ENCODE measurements at regions not wholly inside any gene's neighbourhood (a gene's known extent, or its start where the extent isn't known, plus 50 kb on each side); places are given as distances from the start of the nearest gene placed in this dataset.

- Histone ChIP-seq H3K27me3 (no peaks in the 10 kb centered on the region), H3K4me3 (no peak overlapping the region), H3K9me3 (replicated peaks in 1 of 3) (no peaks in the 10 kb centered on the region), H3K36me3 (replicated peaks in 1 of 2) (no peaks in the 10 kb centered on the region), H3K27ac (no peak overlapping the region), H3K4me1 (replicated peaks in 1 of 2) (no peaks in the 10 kb centered on the region)
- 52 to 80% (median 70%) methylated on average over 2 of the region's 2 CpGs for WGBS, 4 donors
- intact Hi-C loops (cut with DNase I) = no loop called here
- no peak for TF ChIP-seq POLR2A (IDR thresholded peaks at IDR 0.05)
- TF ChIP-seq, protein P1, sequence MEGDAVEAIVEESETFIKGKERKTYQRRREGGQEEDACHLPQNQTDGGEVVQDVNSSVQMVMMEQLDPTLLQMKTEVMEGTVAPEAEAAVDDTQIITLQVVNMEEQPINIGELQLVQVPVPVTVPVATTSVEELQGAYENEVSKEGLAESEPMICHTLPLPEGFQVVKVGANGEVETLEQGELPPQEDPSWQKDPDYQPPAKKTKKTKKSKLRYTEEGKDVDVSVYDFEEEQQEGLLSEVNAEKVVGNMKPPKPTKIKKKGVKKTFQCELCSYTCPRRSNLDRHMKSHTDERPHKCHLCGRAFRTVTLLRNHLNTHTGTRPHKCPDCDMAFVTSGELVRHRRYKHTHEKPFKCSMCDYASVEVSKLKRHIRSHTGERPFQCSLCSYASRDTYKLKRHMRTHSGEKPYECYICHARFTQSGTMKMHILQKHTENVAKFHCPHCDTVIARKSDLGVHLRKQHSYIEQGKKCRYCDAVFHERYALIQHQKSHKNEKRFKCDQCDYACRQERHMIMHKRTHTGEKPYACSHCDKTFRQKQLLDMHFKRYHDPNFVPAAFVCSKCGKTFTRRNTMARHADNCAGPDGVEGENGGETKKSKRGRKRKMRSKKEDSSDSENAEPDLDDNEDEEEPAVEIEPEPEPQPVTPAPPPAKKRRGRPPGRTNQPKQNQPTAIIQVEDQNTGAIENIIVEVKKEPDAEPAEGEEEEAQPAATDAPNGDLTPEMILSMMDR (IDR thresholded peaks at IDR 0.05) = no peak
- DNase-seq = no peak
Observed at GRCh38 chr4:24731448-24731847, 63.9 kb upstream of the SOD3 start.

GRCh38 chr4:24734511-24734910 lies 60.9 kb upstream of the SOD3 start:
- DNase-seq = no peak
- intact Hi-C loops (cut with DNase I) = no loop called here
- H3K27ac ChIP-seq = no peak overlapping the region
- H3K9me3 ChIP-seq (replicated peaks in 1 of 3) = no peaks in the 10 kb centered on the region
- H3K27me3 ChIP-seq = no peaks in the 10 kb centered on the region
- TF ChIP-seq, protein P1 (IDR thresholded peaks at IDR 0.05) = no peak
- no peak for TF ChIP-seq POLR2A (IDR thresholded peaks at IDR 0.05)
- no peaks in the 10 kb centered on the region for H3K4me1 ChIP-seq (replicated peaks in 1 of 2)
- 45 to 73% (median 61%) methylated on average over 1 of the region's 1 CpG for WGBS, 4 donors
- no peaks in the 10 kb centered on the region for H3K36me3 ChIP-seq (replicated peaks in 1 of 2)
- no peak overlapping the region for H3K4me3 ChIP-seq

DNA sequence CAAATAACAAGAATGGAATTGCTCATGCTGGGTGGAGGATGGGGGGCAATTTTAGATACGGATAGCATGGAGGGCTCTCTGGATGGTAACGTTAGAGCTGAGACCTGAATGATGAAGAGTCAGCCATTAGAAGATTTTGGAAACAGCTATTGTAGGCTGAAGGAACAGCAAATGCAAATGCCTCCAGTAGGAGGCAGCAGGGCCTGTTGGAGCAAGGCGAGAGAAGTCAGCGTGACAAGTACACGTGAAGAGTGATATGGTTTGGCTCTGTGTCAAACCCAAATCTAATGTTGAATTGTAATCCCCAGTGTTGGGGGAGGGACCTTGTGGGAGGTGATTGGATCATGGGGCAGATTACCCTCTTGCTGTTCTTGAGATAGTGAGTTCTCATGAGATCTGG lies 59.3 kb upstream of the SOD3 start:
- DNase-seq = peak in 1 of 7 donors; percentile 2
- intact Hi-C loops (cut with DNase I) = no loop called here

DNA sequence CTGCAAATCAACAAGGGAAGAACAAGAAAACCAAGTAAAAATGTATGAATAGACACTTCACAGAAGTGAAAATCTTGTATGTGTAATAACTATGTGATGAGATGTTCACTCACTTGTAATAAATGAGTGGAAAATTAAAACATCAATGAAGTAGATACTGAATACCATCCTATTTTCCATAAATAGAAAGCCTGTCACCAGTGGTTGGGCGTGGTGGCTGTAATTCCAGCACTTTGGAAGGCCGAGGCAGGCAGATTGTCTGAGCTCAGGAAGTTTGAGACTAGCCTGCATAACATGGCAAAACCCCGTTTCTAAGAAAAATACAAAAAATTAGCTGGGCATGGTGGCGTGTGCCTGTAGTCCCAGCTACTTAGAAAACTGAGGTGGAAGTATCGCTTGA lies 53.5 kb upstream of the SOD3 start:
- H3K27me3 ChIP-seq = no peaks in the 10 kb centered on the region
- H3K4me3 ChIP-seq = no peak overlapping the region
- TF ChIP-seq, protein P1 (IDR thresholded peaks at IDR 0.05) = no peak
- no peak for TF ChIP-seq POLR2A (IDR thresholded peaks at IDR 0.05)
- intact Hi-C loops (cut with DNase I) = no loop called here
- WGBS, 4 donors = 72 to 80% (median 75%) methylated on average over 5 of the region's 5 CpGs
- H3K36me3 ChIP-seq (replicated peaks in 1 of 2) = no peaks in the 10 kb centered on the region
- no peak overlapping the region for H3K27ac ChIP-seq
- DNase-seq = no peak
- no peaks in the 10 kb centered on the region for H3K4me1 ChIP-seq (replicated peaks in 1 of 2)
- H3K9me3 ChIP-seq (replicated peaks in 1 of 3) = no peaks in the 10 kb centered on the region

More for the DNA sequence above, 59.3 kb upstream of the SOD3 start:
- H3K9me3 ChIP-seq (replicated peaks in 1 of 3) = no peaks in the 10 kb centered on the region
- TF ChIP-seq, protein P1 (IDR thresholded peaks at IDR 0.05) = peak in 1 of 6 experiments; percentile 27
- no peak for TF ChIP-seq POLR2A (IDR thresholded peaks at IDR 0.05)
- H3K4me3 ChIP-seq = no peak overlapping the region
- WGBS, 4 donors = 48 to 57% (median 53%) methylated on average over 5 of the region's 5 CpGs
- H3K27ac ChIP-seq = no peak overlapping the region
- H3K36me3 ChIP-seq (replicated peaks in 1 of 2) = no peaks in the 10 kb centered on the region
- H3K27me3 ChIP-seq = no peaks in the 10 kb centered on the region
- no peaks in the 10 kb centered on the region for H3K4me1 ChIP-seq (replicated peaks in 1 of 2)
